ENCODE measurements at regions not wholly inside any gene's neighbourhood (a gene's known extent, or its start where the extent isn't known, plus 50 kb on each side); places are given as distances from the start of the nearest gene placed in this dataset.

GRCh38 chr5:72597456-72597948 lies 90.3 kb upstream of the ZNF366 start (continued):
- TF ChIP-seq TEAD1 (CRISPR knock-in tag; IDR thresholded peaks at IDR 0.05) (peak; percentile 98), SP1 (CRISPR knock-in tag; IDR thresholded peaks at IDR 0.05) (no peak; the same call in 1 of the 2 replicates), SMAD1 (IDR thresholded peaks at IDR 0.05; ENCODE audit: low read depth, low read length, partially characterized antibody) (peak; percentile 77), TFAM (CRISPR knock-in tag; conservative IDR thresholded peaks at IDR 0.05) (no peak), OTX1 (CRISPR knock-in tag; IDR thresholded peaks at IDR 0.05) (no peak), JUNB (CRISPR knock-in tag; conservative IDR thresholded peaks at IDR 0.05) (no peak), CUX1 (CRISPR knock-in tag; IDR thresholded peaks at IDR 0.05) (peak; percentile 48; the same call in 1 of the 2 replicates), JUND (IDR thresholded peaks at IDR 0.05; ENCODE audit: borderline replicate concordance, low read depth, low read length) (peak; percentile 90), JUND (tag; IDR thresholded peaks at IDR 0.05; ENCODE audit: borderline replicate concordance, low read depth, low read length) (peak; percentile 91; the same call in 2 of the 3 replicates), TEAD2 (tag; IDR thresholded peaks at IDR 0.05) (peak; percentile 93), MEIS2 (IDR thresholded peaks at IDR 0.05; ENCODE audit: partially characterized antibody) (peak; percentile 96), ZSCAN32 (CRISPR knock-in tag; IDR thresholded peaks at IDR 0.05) (no peak), CGGBP1 (CRISPR knock-in tag; IDR thresholded peaks at IDR 0.05) (no peak), NFIX (CRISPR knock-in tag; IDR thresholded peaks at IDR 0.05; ENCODE audit: low read depth) (no peak), ZBTB7A (IDR thresholded peaks at IDR 0.05; ENCODE audit: borderline replicate concordance, control insufficient read depth, low read depth, low read length) (no peak), MECOM (CRISPR knock-in tag; IDR thresholded peaks at IDR 0.05) (no peak), CREB3 (tag; conservative IDR thresholded peaks at IDR 0.05; ENCODE audit: low read depth) (peak; percentile 69), ZNF133 (CRISPR knock-in tag; IDR thresholded peaks at IDR 0.05) (no peak)
- TF ChIP-seq, protein P1, sequence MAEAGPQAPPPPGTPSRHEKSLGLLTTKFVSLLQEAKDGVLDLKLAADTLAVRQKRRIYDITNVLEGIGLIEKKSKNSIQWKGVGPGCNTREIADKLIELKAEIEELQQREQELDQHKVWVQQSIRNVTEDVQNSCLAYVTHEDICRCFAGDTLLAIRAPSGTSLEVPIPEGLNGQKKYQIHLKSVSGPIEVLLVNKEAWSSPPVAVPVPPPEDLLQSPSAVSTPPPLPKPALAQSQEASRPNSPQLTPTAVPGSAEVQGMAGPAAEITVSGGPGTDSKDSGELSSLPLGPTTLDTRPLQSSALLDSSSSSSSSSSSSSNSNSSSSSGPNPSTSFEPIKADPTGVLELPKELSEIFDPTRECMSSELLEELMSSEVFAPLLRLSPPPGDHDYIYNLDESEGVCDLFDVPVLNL (CRISPR knock-in tag; IDR thresholded peaks at IDR 0.05; ENCODE audit: low read depth) = no peak
- TF ChIP-seq, protein P2, sequence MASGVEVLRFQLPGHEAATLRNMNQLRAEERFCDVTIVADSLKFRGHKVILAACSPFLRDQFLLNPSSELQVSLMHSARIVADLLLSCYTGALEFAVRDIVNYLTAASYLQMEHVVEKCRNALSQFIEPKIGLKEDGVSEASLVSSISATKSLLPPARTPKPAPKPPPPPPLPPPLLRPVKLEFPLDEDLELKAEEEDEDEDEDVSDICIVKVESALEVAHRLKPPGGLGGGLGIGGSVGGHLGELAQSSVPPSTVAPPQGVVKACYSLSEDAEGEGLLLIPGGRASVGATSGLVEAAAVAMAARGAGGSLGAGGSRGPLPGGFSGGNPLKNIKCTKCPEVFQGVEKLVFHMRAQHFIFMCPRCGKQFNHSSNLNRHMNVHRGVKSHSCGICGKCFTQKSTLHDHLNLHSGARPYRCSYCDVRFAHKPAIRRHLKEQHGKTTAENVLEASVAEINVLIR (CRISPR knock-in tag; IDR thresholded peaks at IDR 0.05) = no peak
